K562 (cell line): ENCODE measurements at regions not wholly inside any gene's neighbourhood (a gene's known extent, or its start where the extent isn't known, plus 50 kb on each side); places are given as distances from the start of the nearest gene placed in this dataset.

Experiments
- ATAC-seq: fragments of 200-7000 bp; cut with Tn5 transposase; 3 replicates; pipeline ENCODE4 v1.9.1; 2020; ENCODE audit warnings: moderate library complexity
- BruUV-seq: library from RNA; stranded (reverse); fragments of 400-500 nt; replicated peaks from 2 replicates; lab custom pipeline; 2021; lab: Mats Ljungman, UMichigan
- CTCF ChIA-PET: fragments of 300-600 bp; formaldehyde crosslinking; extraction: SDS; loops from one replicate; lab custom pipeline; 2021; ENCODE audit warnings: low intra/inter-chr PET ratio; lab: Yijun Ruan, JAX
- POLR2A ChIA-PET: fragments of 300-600, 350-650 bp; sonication (Branson Sonifier 250); formaldehyde crosslinking; extraction: SDS; loops from one replicate; lab custom pipeline; 2021; ENCODE audit warnings: antibody characterized with exemption, inconsistent platforms; lab: Yijun Ruan, JAX
- DNase-seq, 4 experiments: peaks; one replicate each; pipeline versions ENCODE4 v3.0.0 to v3.0.0-alpha.2; 2011 to 2018; ENCODE audit warnings: low spot score in 3 of 4, mixed read lengths in 3 of 4; ENCODE audit errors: extremely low read depth in 1 of 4
- FAIRE-seq: peaks from 2 replicates; lab custom pipeline; 2011; peaks lifted over from hg19 to GRCh38; lab: Jason Lieb, UNC
- H2AFZ ChIP-seq: 2 replicates; pipeline ENCODE4 v1.6.0; 2011; ENCODE audit warnings: low read depth, low read length, control low read depth, inconsistent platforms
- H3K27ac ChIP-seq: fragments of 200-600 bp; 3 replicates; pipeline ENCODE4 v1.8.0; 2011; ENCODE audit warnings: low read depth, mild to moderate bottlenecking, control low read depth, inconsistent platforms, low read length, moderate library complexity, mixed read lengths; ENCODE audit errors: extremely low read depth
- H3K27me3 ChIP-seq, 2 experiments: fragments of 300-600 bp in 1 of 2; 2 replicates in 1 of 2; 3 replicates in 1 of 2; pipeline versions ENCODE4 v1.6.0 to v1.8.0; 2011; ENCODE audit warnings: inconsistent platforms in 2 of 2, low read length in 2 of 2, mild to moderate bottlenecking in 1 of 2, mixed read lengths in 1 of 2, moderate library complexity in 1 of 2; ENCODE audit not compliant: control insufficient read depth in 2 of 2, insufficient read depth in 2 of 2
- H3K36me3 ChIP-seq: fragments of 300-600 bp; 3 replicates; pipeline ENCODE4 v1.8.0; 2011; ENCODE audit warnings: mild to moderate bottlenecking, low read length, inconsistent platforms; ENCODE audit not compliant: control insufficient read depth, insufficient read depth
- H3K4me1 ChIP-seq, 2 experiments: fragments of 200-600 bp in 1 of 2; replicated peaks in 1 of 2; 2 replicates in 1 of 2; 3 replicates in 1 of 2; pipeline versions ENCODE4 v1.5.1 to v1.8.0; 2011; ENCODE audit warnings: inconsistent platforms in 2 of 2, low read length in 2 of 2, mild to moderate bottlenecking in 1 of 2, mixed read lengths in 1 of 2, moderate library complexity in 1 of 2; ENCODE audit not compliant: control insufficient read depth in 2 of 2, insufficient read depth in 2 of 2
- H3K4me2 ChIP-seq: 2 replicates; pipeline ENCODE4 v1.6.1; 2011; ENCODE audit warnings: low read length, control low read depth, inconsistent platforms, mixed read lengths; ENCODE audit not compliant: insufficient read depth
- H3K4me3 ChIP-seq: fragments of 200-600 bp; sonication (generic), shearing (Covaris generic); 2 replicates; pipeline ENCODE4 v1.5.1; 2016; ENCODE audit warnings: control low read depth, inconsistent platforms
- H3K79me2 ChIP-seq: fragments of 200-600 bp; 3 replicates; pipeline ENCODE4 v1.8.0; 2011; ENCODE audit warnings: low read length, inconsistent platforms; ENCODE audit not compliant: control insufficient read depth, insufficient read depth
- H3K9ac ChIP-seq, 2 experiments: 2 replicates each; pipeline versions ENCODE4 v1.6.0 to v1.6.1; 2011; ENCODE audit warnings: low read depth in 2 of 2, low read length in 2 of 2, control low read depth in 1 of 2, inconsistent platforms in 1 of 2, mild to moderate bottlenecking in 1 of 2, mixed read lengths in 1 of 2; ENCODE audit not compliant: insufficient read depth in 1 of 2
- H3K9me1 ChIP-seq: one replicate; pipeline ENCODE4 v1.6.0; 2011; ENCODE audit warnings: inconsistent platforms, mild to moderate bottlenecking, low read length, moderate library complexity; ENCODE audit not compliant: control insufficient read depth, insufficient read depth
- H3K9me3 ChIP-seq: replicated peaks from 2 replicates; pipeline ENCODE4 v1.5.1; 2011; ENCODE audit warnings: low read depth, low read length, inconsistent platforms; ENCODE audit not compliant: control insufficient read depth, insufficient read depth
- H4K20me1 ChIP-seq: replicated peaks from 2 replicates; pipeline ENCODE4 v1.6.1; 2011; ENCODE audit warnings: low read length, inconsistent platforms, mixed read lengths; ENCODE audit not compliant: control insufficient read depth, insufficient read depth
- CREB3L1 ChIP-seq: fragments of 450-650 bp; IDR thresholded peaks from 2 replicates; pipeline ENCODE4 v1.6.1; 2014; ENCODE audit warnings: low read depth, mild to moderate bottlenecking, moderate library complexity, borderline replicate concordance
- KAT8 ChIP-seq: fragments of 450-650 bp; IDR thresholded peaks from 2 replicates; pipeline ENCODE4 v1.6.1; 2016; ENCODE audit warnings: low read depth, mild to moderate bottlenecking
- MITF ChIP-seq: IDR thresholded peaks from 2 replicates; pipeline ENCODE4 v1.6.1; 2014; ENCODE audit warnings: antibody characterized with exemption
- TAF1 ChIP-seq: IDR thresholded peaks from 2 replicates; pipeline ENCODE4 v1.6.1; 2011; ENCODE audit warnings: mild to moderate bottlenecking, low read length, moderate library complexity; ENCODE audit not compliant: insufficient read depth, control insufficient read depth, severe bottlenecking; ENCODE audit errors: extremely low read depth
- TSC22D4 ChIP-seq: fragments of 450-650 bp; IDR thresholded peaks from 2 replicates; pipeline ENCODE4 v1.6.1; 2016; ENCODE audit warnings: missing genetic modification characterization, missing biosample characterization, control low read depth
- U2AF2 ChIP-seq: fragments of 200-400 bp; formaldehyde crosslinking; optimal IDR thresholded peaks from 2 replicates; pipeline ENCODE3; 2017; ENCODE audit warnings: low read depth, mild to moderate bottlenecking, low read length
- ZNF766 ChIP-seq: fragments of 200-800 bp; sonication (Bioruptor generic); conservative IDR thresholded peaks from 2 replicates; pipeline ENCODE4 v1.6.1; 2016; ENCODE audit warnings: missing genetic modification characterization, missing compliant biosample characterization
- WGBS: fragments of 100-300 bp; shearing (Covaris generic); methylation state at CpG from one replicate; pipeline ENCODE4 v1.1.6; 2016; ENCODE audit warnings: low coverage, mixed read lengths; ENCODE audit not compliant: insufficient coverage; ENCODE audit errors: missing lambda C conversion rate; 5-methylcytosine and 5-hydroxymethylcytosine counted together
- in situ Hi-C: fragments of 300-500 bp; cut with MboI; formaldehyde crosslinking; loops from 4 replicates; pipeline ENCODE4 v1.15.0; 2018; ENCODE audit warnings: inconsistent platforms, mixed read lengths
- intact Hi-C: fragments of 100-400 bp; cut with micrococcal nuclease; formaldehyde crosslinking; loops from 2 replicates; pipeline ENCODE4 v1.14.2; 2022

GRCh38 chr9:78149702-78150291 is 86.1 kb upstream of the CEP78 start:
- Histone ChIP-seq H4K20me1 (no peaks in the 10 kb centered on the region), H2AFZ (no peak overlapping the region), H3K27me3 (peaks cover 0 to 9% of the 10 kb centered on the region in 2 experiments; a peak in 1 of 5 replicates), H3K79me2 (no peaks in the 10 kb centered on the region), H3K9ac (no peak overlapping the region), H3K9me1 (no peaks in the 10 kb centered on the region)
- WGBS, result 0% methylated on average over 5 of the region's 9 CpGs
- POLR2A ChIA-PET, result no interaction called here
- DNase-seq, result no peak
- TF ChIP-seq MITF (no peak), ZNF766 (no peak), TSC22D4 (no peak), CREB3L1 (no peak), U2AF2 (no peak), TAF1 (no peak), KAT8 (no peak)
- TF ChIP-seq, all 486 proteins: peak for 0
- FAIRE-seq (no peak), ATAC-seq (no peak)
- Histone ChIP-seq H3K27ac (no peak overlapping the region), H3K9me3 (no peaks in the 10 kb centered on the region), H3K4me1 (no peaks in the 10 kb centered on the region; a peak in 1 of 5 replicates), H3K4me2 (no peak overlapping the region), H3K36me3 (no peaks in the 10 kb centered on the region), H3K4me3 (no peak overlapping the region)
- intact Hi-C loops, result no loop called here
- BruUV-seq, result no TSS peak
- CTCF ChIA-PET, result no interaction called here
- in situ Hi-C loops, result no loop called here
